Thyroid gland (tissue), 4 donors: ENCODE measurements at regions not wholly inside any gene's neighbourhood (a gene's known extent, or its start where the extent isn't known, plus 50 kb on each side); places are given as distances from the start of the nearest gene placed in this dataset.

ENCODE experiments used
- POLR2A ChIP-seq, 2 donors: fragments of 450-650 bp; IDR thresholded peaks; one replicate each; pipeline ENCODE4 v1.6.1; 2017; ENCODE audit warnings: antibody characterized with exemption in 2 of 2, mild to moderate bottlenecking in 2 of 2, moderate library complexity in 1 of 2
- TF ChIP-seq, protein P1 (sequence below), 6 experiments: fragments of 200-600 bp in 3 of 6; fragments of 450-650 bp in 3 of 6; sonication (generic) in 3 of 6; IDR thresholded peaks; one replicate each; pipeline ENCODE4 v1.5.1; 2016 to 2019; ENCODE audit warnings: antibody characterized with exemption in 6 of 6, mild to moderate bottlenecking in 2 of 6, inconsistent platforms in 1 of 6, moderate library complexity in 1 of 6

DNA sequence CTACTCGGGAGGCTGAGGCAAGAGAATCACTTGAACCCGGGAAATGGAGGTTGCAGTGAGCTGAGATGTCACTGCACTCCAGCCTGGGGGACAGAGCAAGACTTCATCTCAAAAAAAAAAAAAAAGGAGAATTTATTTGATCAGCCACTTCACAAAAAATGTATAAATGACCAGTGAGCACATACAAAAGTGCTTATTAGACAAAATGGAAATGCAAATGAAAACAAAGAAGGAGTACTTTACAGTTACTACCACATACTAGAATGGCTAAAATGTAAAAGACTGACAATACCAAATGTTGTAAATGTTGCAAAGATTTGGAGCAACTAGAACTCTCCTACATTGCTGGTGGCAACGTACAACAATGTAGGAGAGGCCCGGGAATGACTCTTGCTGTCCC is 241.8 kb upstream of the SOX9 start:
- TF ChIP-seq POLR2A (IDR thresholded peaks at IDR 0.05) = no peak
- TF ChIP-seq, protein P1, sequence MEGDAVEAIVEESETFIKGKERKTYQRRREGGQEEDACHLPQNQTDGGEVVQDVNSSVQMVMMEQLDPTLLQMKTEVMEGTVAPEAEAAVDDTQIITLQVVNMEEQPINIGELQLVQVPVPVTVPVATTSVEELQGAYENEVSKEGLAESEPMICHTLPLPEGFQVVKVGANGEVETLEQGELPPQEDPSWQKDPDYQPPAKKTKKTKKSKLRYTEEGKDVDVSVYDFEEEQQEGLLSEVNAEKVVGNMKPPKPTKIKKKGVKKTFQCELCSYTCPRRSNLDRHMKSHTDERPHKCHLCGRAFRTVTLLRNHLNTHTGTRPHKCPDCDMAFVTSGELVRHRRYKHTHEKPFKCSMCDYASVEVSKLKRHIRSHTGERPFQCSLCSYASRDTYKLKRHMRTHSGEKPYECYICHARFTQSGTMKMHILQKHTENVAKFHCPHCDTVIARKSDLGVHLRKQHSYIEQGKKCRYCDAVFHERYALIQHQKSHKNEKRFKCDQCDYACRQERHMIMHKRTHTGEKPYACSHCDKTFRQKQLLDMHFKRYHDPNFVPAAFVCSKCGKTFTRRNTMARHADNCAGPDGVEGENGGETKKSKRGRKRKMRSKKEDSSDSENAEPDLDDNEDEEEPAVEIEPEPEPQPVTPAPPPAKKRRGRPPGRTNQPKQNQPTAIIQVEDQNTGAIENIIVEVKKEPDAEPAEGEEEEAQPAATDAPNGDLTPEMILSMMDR (IDR thresholded peaks at IDR 0.05) = no peak
